Nephron progenitor cell (in vitro differentiated cells): ENCODE measurements at regions not wholly inside any gene's neighbourhood (a gene's known extent, or its start where the extent isn't known, plus 50 kb on each side); places are given as distances from the start of the nearest gene placed in this dataset.
"Not testable (repeated sequence)": the region's sequence is repeated elsewhere in the genome, so short reads cannot be mapped to it uniquely, and the experiment has no call there.

Source experiments
- DNase-seq: peaks from one replicate; pipeline ENCODE4 v3.0.0; 2021
- H3K27ac Mint-ChIP-seq: 2 replicates; pipeline ENCODE4 v1.8.0; 2021; ENCODE audit warnings: mild to moderate bottlenecking, moderate library complexity, mixed read lengths
- H3K27me3 Mint-ChIP-seq: 2 replicates; pipeline ENCODE4 v1.8.0; 2021; ENCODE audit warnings: mild to moderate bottlenecking, low read depth, mixed read lengths; ENCODE audit not compliant: poor library complexity
- H3K36me3 Mint-ChIP-seq: 2 replicates; pipeline ENCODE4 v1.8.0; 2021; ENCODE audit warnings: low read depth, mixed read lengths
- H3K4me1 Mint-ChIP-seq: 2 replicates; pipeline ENCODE4 v1.8.0; 2021; ENCODE audit warnings: mixed read lengths
- H3K4me3 Mint-ChIP-seq: 2 replicates; pipeline ENCODE4 v1.8.0; 2021; ENCODE audit warnings: mild to moderate bottlenecking, moderate library complexity, mixed read lengths
- H3K9me3 Mint-ChIP-seq: 2 replicates; pipeline ENCODE4 v1.8.0; 2021; ENCODE audit warnings: mild to moderate bottlenecking, moderate library complexity, mixed read lengths
- CTCF ChIP-seq: fragments of 200-600 bp; sonication (generic); IDR thresholded peaks from 2 replicates; pipeline ENCODE4 v1.5.0; 2021; ENCODE audit warnings: antibody characterized with exemption

DNA sequence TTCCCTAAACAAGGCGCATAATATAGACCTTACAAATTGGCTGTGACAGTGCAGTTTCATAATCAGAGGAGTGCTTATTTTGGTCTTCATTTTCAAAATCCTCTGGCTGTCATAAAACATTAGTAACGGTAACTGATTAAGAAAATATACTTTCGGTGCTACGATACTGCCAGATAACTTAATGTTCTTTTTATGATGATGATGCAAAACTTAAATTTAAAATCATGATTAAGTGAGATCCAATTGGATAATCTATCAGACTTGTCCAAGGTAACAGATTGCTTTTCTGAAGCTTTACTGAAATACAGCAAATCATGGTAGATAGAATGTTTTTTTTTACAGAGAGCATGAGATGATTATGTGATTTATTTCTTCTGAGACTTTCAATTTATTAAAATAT lies 364.2 kb upstream of the CNTN3 start:
- Mint-ChIP-seq H3K27me3 (no peaks in the 10 kb centered on the region), H3K9me3 (peaks cover under 1% of the 10 kb centered on the region), H3K4me1 (no peaks in the 10 kb centered on the region), H3K27ac (no peak overlapping the region), H3K36me3 (no peaks in the 10 kb centered on the region), H3K4me3 (no peak overlapping the region)
- TF ChIP-seq CTCF, result no peak
- DNase-seq, result no peak

- H3K4me1 Mint-ChIP-seq, H3K36me3 Mint-ChIP-seq, H3K27ac Mint-ChIP-seq, H3K4me3 Mint-ChIP-seq, H3K27me3 Mint-ChIP-seq, DNase-seq: not testable (repeated sequence)
- H3K9me3 Mint-ChIP-seq, result peaks cover 11% of the 10 kb centered on the region
These were observed 370.8 kb upstream of the CNTN3 start for GRCh38 chr3:74985028-74985904.

DNA sequence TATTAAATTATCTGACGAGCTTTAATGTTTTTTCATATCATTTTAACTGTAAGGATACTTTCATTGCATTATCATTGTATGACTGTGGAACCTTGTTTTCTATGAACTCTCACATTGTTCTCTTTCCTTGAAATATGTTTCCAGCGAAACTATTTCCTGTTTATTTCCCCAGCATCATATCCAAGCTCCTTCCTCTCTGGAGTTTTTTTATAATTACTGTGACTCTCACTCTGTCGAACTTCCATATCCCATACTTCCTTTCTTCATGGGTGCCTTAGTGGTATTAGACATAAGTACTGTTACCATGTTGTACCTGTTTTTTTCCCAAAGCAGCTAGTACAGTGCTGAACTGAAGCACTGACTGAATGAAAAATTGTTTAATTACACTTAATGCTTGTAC lies 373.6 kb upstream of the CNTN3 start:
- no peak for DNase-seq
- Mint-ChIP-seq H3K4me1 (no peaks in the 10 kb centered on the region), H3K27ac (no peak overlapping the region), H3K36me3 (no peaks in the 10 kb centered on the region), H3K4me3 (no peak overlapping the region), H3K27me3 (no peaks in the 10 kb centered on the region), H3K9me3 (peaks cover 11% of the 10 kb centered on the region)
- TF ChIP-seq CTCF, result no peak

DNA sequence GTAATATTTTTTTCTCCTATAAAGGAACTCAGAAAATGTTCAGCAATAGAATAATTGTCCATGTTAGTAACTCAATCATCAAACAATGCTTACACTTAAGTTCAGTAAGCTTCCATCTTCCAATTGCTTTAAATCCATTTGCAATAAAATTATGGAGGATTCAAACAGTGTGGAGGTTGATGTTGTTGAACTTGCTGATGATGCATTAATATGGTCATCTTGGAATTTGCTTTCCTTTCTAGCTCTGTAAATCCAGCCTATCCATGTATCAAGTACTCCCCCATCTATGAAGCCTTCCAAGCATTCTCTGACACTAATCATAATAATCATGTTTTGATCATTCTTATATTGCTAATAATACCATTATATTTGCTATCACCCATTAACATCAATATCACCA lies 378.4 kb upstream of the CNTN3 start:
- Mint-ChIP-seq H3K27me3 (peaks cover 2% of the 10 kb centered on the region), H3K4me1 (no peaks in the 10 kb centered on the region), H3K27ac (no peak overlapping the region), H3K9me3 (no peaks in the 10 kb centered on the region), H3K4me3 (no peak overlapping the region), H3K36me3 (no peaks in the 10 kb centered on the region)
- no peak for TF ChIP-seq CTCF
- no peak for DNase-seq

GRCh38 chr3:75001330-75001729 lies 386.9 kb upstream of the CNTN3 start:
- TF ChIP-seq CTCF, result peak; percentile 39
- Mint-ChIP-seq H3K27me3 (peaks cover 10% of the 10 kb centered on the region), H3K27ac (no peak overlapping the region), H3K36me3 (no peaks in the 10 kb centered on the region), H3K4me1 (no peaks in the 10 kb centered on the region), H3K4me3 (no peak overlapping the region), H3K9me3 (peaks cover 5% of the 10 kb centered on the region)
- DNase-seq, result no peak

DNA sequence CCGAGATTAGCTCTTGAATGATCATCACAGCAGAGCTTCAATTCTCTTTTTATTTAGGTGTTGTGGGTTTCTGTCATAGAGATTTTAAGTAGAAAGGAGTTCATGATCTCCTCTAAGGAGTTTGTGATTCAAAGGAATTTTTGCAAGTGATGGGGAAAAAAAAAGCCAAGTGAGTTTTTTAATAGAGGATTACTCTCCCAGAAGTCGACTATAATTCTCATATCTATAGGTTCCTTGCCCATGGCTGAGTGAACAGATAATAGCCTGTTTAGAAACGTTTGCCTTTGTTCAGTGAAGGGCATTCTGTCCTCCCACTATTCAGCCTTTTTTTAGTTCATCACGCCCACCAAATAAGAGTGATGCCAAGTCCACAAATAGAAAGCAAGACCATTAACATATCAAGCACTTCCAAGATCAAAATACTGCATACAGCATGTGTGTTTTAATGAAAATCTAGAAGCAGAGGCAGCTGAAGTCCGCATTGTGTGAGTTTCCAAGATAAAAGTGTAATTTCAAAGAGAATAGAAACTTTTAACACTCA lies 398.4 kb upstream of the CNTN3 start:
- Mint-ChIP-seq H3K4me3 (no peak overlapping the region), H3K36me3 (no peaks in the 10 kb centered on the region), H3K4me1 (no peaks in the 10 kb centered on the region), H3K27ac (no peak overlapping the region), H3K9me3 (peaks cover 4% of the 10 kb centered on the region), H3K27me3 (peaks cover 3% of the 10 kb centered on the region)
- TF ChIP-seq CTCF, result no peak
- DNase-seq, result no peak
